HepG2 (cell line): ENCODE measurements at regions not wholly inside any gene's neighbourhood (a gene's known extent, or its start where the extent isn't known, plus 50 kb on each side); places are given as distances from the start of the nearest gene placed in this dataset.

Experiments used
- ATF3 ChIP-seq: sonication (generic); formaldehyde crosslinking; IDR thresholded peaks from 2 replicates; pipeline ENCODE4 v1.4.0; 2020; ENCODE audit warnings: missing genetic modification reagents
- MTA1 ChIP-seq: sonication (generic); formaldehyde crosslinking; IDR thresholded peaks from 2 replicates; pipeline ENCODE4 v1.4.0; 2020; ENCODE audit warnings: missing genetic modification reagents, mild to moderate bottlenecking, borderline replicate concordance
- MYC ChIP-seq: sonication (generic); formaldehyde crosslinking; IDR thresholded peaks from 2 replicates; pipeline ENCODE4 v1.9.0; 2021; ENCODE audit warnings: missing genetic modification reagents, borderline replicate concordance
- PRPF4 ChIP-seq: fragments of 200-400 bp; formaldehyde crosslinking; IDR thresholded peaks from 2 replicates; pipeline ENCODE4 v1.6.1; 2016; ENCODE audit warnings: low read length, low read depth; ENCODE audit not compliant: poor library complexity, severe bottlenecking
- RAD21 ChIP-seq: fragments of 450-650 bp; formaldehyde crosslinking; IDR thresholded peaks from 2 replicates; pipeline ENCODE4 v1.5.0; 2020; ENCODE audit warnings: mild to moderate bottlenecking
- SP2 ChIP-seq: sonication (generic); formaldehyde crosslinking; IDR thresholded peaks from 2 replicates; pipeline ENCODE4 v1.5.1; 2020; ENCODE audit warnings: mild to moderate bottlenecking, missing genetic modification reagents
- ZNF292 ChIP-seq: sonication (generic); formaldehyde crosslinking; IDR thresholded peaks from 2 replicates; pipeline ENCODE4 v1.8.1; 2022; ENCODE audit warnings: mild to moderate bottlenecking, low read depth, missing genetic modification reagents, borderline replicate concordance
- ZNF451 ChIP-seq: sonication (generic); formaldehyde crosslinking; IDR thresholded peaks from 2 replicates; pipeline ENCODE4 v1.5.0; 2020; ENCODE audit warnings: mild to moderate bottlenecking, missing genetic modification reagents
- ZNF589 ChIP-seq: sonication (generic); formaldehyde crosslinking; conservative IDR thresholded peaks from 2 replicates; pipeline ENCODE4 v1.8.0; 2022; ENCODE audit warnings: mild to moderate bottlenecking, moderate library complexity, missing genetic modification reagents
- ZNF768 ChIP-seq: sonication (generic); formaldehyde crosslinking; IDR thresholded peaks from 2 replicates; pipeline ENCODE4 v1.4.0; 2020; ENCODE audit warnings: missing genetic modification reagents
- TF ChIP-seq, protein P1 (sequence below): sonication (generic); formaldehyde crosslinking; IDR thresholded peaks from 2 replicates; pipeline ENCODE4 v1.5.1; 2020; ENCODE audit warnings: mild to moderate bottlenecking, missing genetic modification reagents, borderline replicate concordance
- TF ChIP-seq, protein P2 (sequence below): sonication (generic); formaldehyde crosslinking; IDR thresholded peaks from 2 replicates; pipeline ENCODE4 v1.5.0; 2020; ENCODE audit warnings: mild to moderate bottlenecking, missing genetic modification reagents, moderate library complexity

GRCh38 chr5:77910602-77911188, 134.6 kb upstream of the TBCA start:
- TF ChIP-seq PRPF4: no peak
- no peak for TF ChIP-seq ATF3 (CRISPR knock-in tag)
- TF ChIP-seq ZNF451 (CRISPR knock-in tag): no peak
- no peak for TF ChIP-seq ZNF589 (CRISPR knock-in tag)
- TF ChIP-seq, protein P1, sequence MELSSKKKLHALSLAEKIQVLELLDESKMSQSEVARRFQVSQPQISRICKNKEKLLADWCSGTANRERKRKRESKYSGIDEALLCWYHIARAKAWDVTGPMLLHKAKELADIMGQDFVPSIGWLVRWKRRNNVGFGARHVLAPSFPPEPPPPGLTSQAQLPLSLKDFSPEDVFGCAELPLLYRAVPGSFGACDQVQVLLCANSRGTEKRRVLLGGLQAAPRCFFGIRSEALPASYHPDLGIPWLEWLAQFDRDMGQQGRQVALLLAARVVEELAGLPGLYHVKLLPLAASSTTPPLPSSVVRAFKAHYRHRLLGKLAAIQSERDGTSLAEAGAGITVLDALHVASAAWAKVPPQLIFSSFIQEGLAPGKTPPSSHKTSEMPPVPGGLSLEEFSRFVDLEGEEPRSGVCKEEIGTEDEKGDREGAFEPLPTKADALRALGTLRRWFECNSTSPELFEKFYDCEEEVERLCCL (CRISPR knock-in tag): no peak
- no peak for TF ChIP-seq RAD21 (CRISPR knock-in tag)
- TF ChIP-seq, protein P2, sequence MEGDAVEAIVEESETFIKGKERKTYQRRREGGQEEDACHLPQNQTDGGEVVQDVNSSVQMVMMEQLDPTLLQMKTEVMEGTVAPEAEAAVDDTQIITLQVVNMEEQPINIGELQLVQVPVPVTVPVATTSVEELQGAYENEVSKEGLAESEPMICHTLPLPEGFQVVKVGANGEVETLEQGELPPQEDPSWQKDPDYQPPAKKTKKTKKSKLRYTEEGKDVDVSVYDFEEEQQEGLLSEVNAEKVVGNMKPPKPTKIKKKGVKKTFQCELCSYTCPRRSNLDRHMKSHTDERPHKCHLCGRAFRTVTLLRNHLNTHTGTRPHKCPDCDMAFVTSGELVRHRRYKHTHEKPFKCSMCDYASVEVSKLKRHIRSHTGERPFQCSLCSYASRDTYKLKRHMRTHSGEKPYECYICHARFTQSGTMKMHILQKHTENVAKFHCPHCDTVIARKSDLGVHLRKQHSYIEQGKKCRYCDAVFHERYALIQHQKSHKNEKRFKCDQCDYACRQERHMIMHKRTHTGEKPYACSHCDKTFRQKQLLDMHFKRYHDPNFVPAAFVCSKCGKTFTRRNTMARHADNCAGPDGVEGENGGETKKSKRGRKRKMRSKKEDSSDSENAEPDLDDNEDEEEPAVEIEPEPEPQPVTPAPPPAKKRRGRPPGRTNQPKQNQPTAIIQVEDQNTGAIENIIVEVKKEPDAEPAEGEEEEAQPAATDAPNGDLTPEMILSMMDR (CRISPR knock-in tag): no peak
- TF ChIP-seq MYC (CRISPR knock-in tag): no peak
- no peak for TF ChIP-seq ZNF292
- no peak for TF ChIP-seq ZNF768 (CRISPR knock-in tag)
- TF ChIP-seq MTA1: no peak
- no peak for TF ChIP-seq SP2 (CRISPR knock-in tag)
